HG02840 (cell line): ENCODE measurements at regions not wholly inside any gene's neighbourhood (a gene's known extent, or its start where the extent isn't known, plus 50 kb on each side); places are given as distances from the start of the nearest gene placed in this dataset.
"Not testable (repeated sequence)": the region's sequence is repeated elsewhere in the genome, so short reads cannot be mapped to it uniquely, and the experiment has no call there.

ENCODE experiments used
- ATAC-seq: cut with Tn5 transposase; IDR thresholded peaks from one replicate; pipeline ENCODE4 v1.9.1; 2021; ENCODE audit warnings: mild to moderate bottlenecking, moderate library complexity, moderate number of reproducible peaks; ENCODE audit not compliant: unreplicated experiment, low FRiP score

- ATAC-seq, result no peak
Measured at GRCh38 chr11:129694966-129695365, 120.7 kb upstream of the TMEM45B start.

GRCh38 chr11:129695571-129696308 is 119.9 kb upstream of the TMEM45B start:
- ATAC-seq, result peak; percentile 68

- no peak for ATAC-seq
Measured at GRCh38 chr11:129696309-129696989, 119.2 kb upstream of the TMEM45B start.

GRCh38 chr11:129698212-129698611 is 117.4 kb upstream of the TMEM45B start:
- ATAC-seq, result no peak

- ATAC-seq, result no peak
Measured at GRCh38 chr11:129699711-129700304, 115.8 kb upstream of the TMEM45B start.

GRCh38 chr11:129700701-129701100 is 114.9 kb upstream of the TMEM45B start:
- ATAC-seq, result no peak

- ATAC-seq, result no peak
Measured at GRCh38 chr11:129701706-129702105, 113.9 kb upstream of the TMEM45B start.

- no peak for ATAC-seq
Measured at GRCh38 chr11:129702410-129703398, 112.9 kb upstream of the TMEM45B start.

GRCh38 chr11:129703846-129704245 is 111.8 kb upstream of the TMEM45B start:
- ATAC-seq, result no peak

- ATAC-seq, result no peak
Measured at GRCh38 chr11:129704831-129705230, 110.8 kb upstream of the TMEM45B start.

GRCh38 chr11:129705341-129705740 is 110.3 kb upstream of the TMEM45B start:
- ATAC-seq, result no peak

- no peak for ATAC-seq
Measured at GRCh38 chr11:129705933-129706332, 109.7 kb upstream of the TMEM45B start.

GRCh38 chr11:129709801-129710398 is 105.7 kb upstream of the TMEM45B start:
- no peak for ATAC-seq

- no peak for ATAC-seq
Measured at GRCh38 chr11:129710423-129710822, 105.2 kb upstream of the TMEM45B start.

- no peak for ATAC-seq
Measured at GRCh38 chr11:129711760-129712159, 103.9 kb upstream of the TMEM45B start.

- ATAC-seq, result not testable (repeated sequence)
Measured at GRCh38 chr11:129712486-129713240, 103.0 kb upstream of the TMEM45B start.

GRCh38 chr11:129719037-129719436 is 96.6 kb upstream of the TMEM45B start:
- ATAC-seq, result no peak

- no peak for ATAC-seq
Measured at GRCh38 chr11:129720156-129720555, 95.5 kb upstream of the TMEM45B start.

- no peak for ATAC-seq
Measured at GRCh38 chr11:129720994-129721393, 94.7 kb upstream of the TMEM45B start.
